PC-3 (cell line): ENCODE measurements at regions not wholly inside any gene's neighbourhood (a gene's known extent, or its start where the extent isn't known, plus 50 kb on each side); places are given as distances from the start of the nearest gene placed in this dataset.

ENCODE experiments used
- CTCF ChIP-seq: fragments of 300-600 bp; sonication (generic); conservative IDR thresholded peaks from 2 replicates; pipeline ENCODE4 v1.5.1; 2017; ENCODE audit warnings: antibody characterized with exemption, low read depth, mild to moderate bottlenecking, low read length
- EZH2 ChIP-seq: fragments of 300-600 bp; sonication (generic); IDR thresholded peaks from one replicate; pipeline ENCODE4 v1.6.1; 2017; ENCODE audit warnings: antibody characterized with exemption, mild to moderate bottlenecking, low read length; ENCODE audit not compliant: unreplicated experiment
- EZH2phosphoT487 ChIP-seq: fragments of 300-600 bp; sonication (generic); IDR thresholded peaks from 2 replicates; pipeline ENCODE4 v1.6.1; 2018; ENCODE audit warnings: mild to moderate bottlenecking, antibody characterized with exemption, low read length, borderline replicate concordance

- TF ChIP-seq EZH2, result no peak
- no peak for TF ChIP-seq CTCF
- TF ChIP-seq EZH2phosphoT487, result no peak
Observed at GRCh38 chr7:128153436-128153835, 87.6 kb upstream of the LEP start.
